Prostate gland (tissue), 2 donors: ENCODE measurements at regions not wholly inside any gene's neighbourhood (a gene's known extent, or its start where the extent isn't known, plus 50 kb on each side); places are given as distances from the start of the nearest gene placed in this dataset.

Experiments used
- POLR2A ChIP-seq: fragments of 450-650 bp; IDR thresholded peaks from one replicate; pipeline ENCODE4 v1.6.1; 2016; ENCODE audit warnings: antibody characterized with exemption, mild to moderate bottlenecking
- TF ChIP-seq, protein P1 (sequence below), 4 experiments: fragments of 200-600 bp in 2 of 4; fragments of 450-650 bp in 2 of 4; sonication (generic) in 2 of 4; IDR thresholded peaks; 1 replicate in 3 of 4; 2 replicates in 1 of 4; pipeline ENCODE4 v1.5.1; 2016 to 2019; ENCODE audit warnings: antibody characterized with exemption in 4 of 4, mild to moderate bottlenecking in 2 of 4, moderate library complexity in 2 of 4

DNA sequence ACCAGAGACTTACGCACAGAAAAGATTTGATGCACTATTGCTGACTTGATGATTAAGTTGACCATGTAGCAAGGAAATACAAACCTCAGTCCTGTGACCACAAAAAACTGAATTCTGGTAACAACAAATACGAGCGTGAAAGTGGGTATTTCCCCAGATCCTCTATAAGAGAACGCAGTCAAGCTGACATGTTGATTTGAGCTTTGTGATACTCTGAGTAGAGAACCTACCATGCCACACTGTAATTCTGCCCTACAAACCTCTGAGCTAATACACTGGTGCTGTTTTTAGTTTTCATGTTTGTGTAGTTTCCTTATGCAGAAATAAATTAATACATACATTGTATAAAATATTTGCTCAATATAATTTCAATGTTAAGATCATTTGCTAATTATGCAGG lies 565.6 kb upstream of the EPHA5 start:
- no peak for TF ChIP-seq POLR2A
- TF ChIP-seq, protein P1, sequence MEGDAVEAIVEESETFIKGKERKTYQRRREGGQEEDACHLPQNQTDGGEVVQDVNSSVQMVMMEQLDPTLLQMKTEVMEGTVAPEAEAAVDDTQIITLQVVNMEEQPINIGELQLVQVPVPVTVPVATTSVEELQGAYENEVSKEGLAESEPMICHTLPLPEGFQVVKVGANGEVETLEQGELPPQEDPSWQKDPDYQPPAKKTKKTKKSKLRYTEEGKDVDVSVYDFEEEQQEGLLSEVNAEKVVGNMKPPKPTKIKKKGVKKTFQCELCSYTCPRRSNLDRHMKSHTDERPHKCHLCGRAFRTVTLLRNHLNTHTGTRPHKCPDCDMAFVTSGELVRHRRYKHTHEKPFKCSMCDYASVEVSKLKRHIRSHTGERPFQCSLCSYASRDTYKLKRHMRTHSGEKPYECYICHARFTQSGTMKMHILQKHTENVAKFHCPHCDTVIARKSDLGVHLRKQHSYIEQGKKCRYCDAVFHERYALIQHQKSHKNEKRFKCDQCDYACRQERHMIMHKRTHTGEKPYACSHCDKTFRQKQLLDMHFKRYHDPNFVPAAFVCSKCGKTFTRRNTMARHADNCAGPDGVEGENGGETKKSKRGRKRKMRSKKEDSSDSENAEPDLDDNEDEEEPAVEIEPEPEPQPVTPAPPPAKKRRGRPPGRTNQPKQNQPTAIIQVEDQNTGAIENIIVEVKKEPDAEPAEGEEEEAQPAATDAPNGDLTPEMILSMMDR (IDR thresholded peaks at IDR 0.05) = no peak
